ENCODE measurements at regions not wholly inside any gene's neighbourhood (a gene's known extent, or its start where the extent isn't known, plus 50 kb on each side); places are given as distances from the start of the nearest gene placed in this dataset.

- TF ChIP-seq EZH2 (IDR thresholded peaks at IDR 0.05; ENCODE audit: low read depth, unreplicated experiment): no peak
- no peak for TF ChIP-seq CTCF (conservative IDR thresholded peaks at IDR 0.05; ENCODE audit: low read depth in 2 of 2)
- no peak for TF ChIP-seq POLR2AphosphoS5 (IDR thresholded peaks at IDR 0.05; ENCODE audit: low read depth)
- no peak for TF ChIP-seq REST (IDR thresholded peaks at IDR 0.05; ENCODE audit: unreplicated experiment)
- TF ChIP-seq EZH2phosphoT487 (IDR thresholded peaks at IDR 0.05; ENCODE audit: unreplicated experiment): no peak
- TF ChIP-seq CREB1 (CRISPR knock-in tag; IDR thresholded peaks at IDR 0.05; ENCODE audit: low read depth): no peak
- no peak for TF ChIP-seq ETS1 (IDR thresholded peaks at IDR 0.05)
- TF ChIP-seq NANOG (IDR thresholded peaks at IDR 0.05; ENCODE audit: borderline replicate concordance): no peak
- no peak for TF ChIP-seq ZNF331 (CRISPR knock-in tag; IDR thresholded peaks at IDR 0.05; ENCODE audit: low read depth)
- TF ChIP-seq JUNB (IDR thresholded peaks at IDR 0.05; ENCODE audit: unreplicated experiment): no peak
- no peak for TF ChIP-seq ZNF114 (CRISPR knock-in tag; IDR thresholded peaks at IDR 0.05)
- no peak for TF ChIP-seq STAT1 (IDR thresholded peaks at IDR 0.05; ENCODE audit: unreplicated experiment)
These were observed 438.3 kb downstream of the DIRAS2 start for GRCh38 chr9:90204128-90204831.

All from GM23338 (cell line).